ENCODE measurements at regions not wholly inside any gene's neighbourhood (a gene's known extent, or its start where the extent isn't known, plus 50 kb on each side); places are given as distances from the start of the nearest gene placed in this dataset.

GRCh38 chrX:10854594-10854993 lies 234.2 kb upstream of the MID1 start:
- no peak for TF ChIP-seq CTCF (IDR thresholded peaks at IDR 0.05)
- Mint-ChIP-seq H3K4me3 (no peak overlapping the region), H3K36me3 (ENCODE audit: low read depth) (no peaks in the 10 kb centered on the region), H3K9me3 (no peaks in the 10 kb centered on the region), H3K27ac (no peak overlapping the region), H3K27me3 (no peaks in the 10 kb centered on the region), H3K4me1 (peaks cover 1% of the 10 kb centered on the region)
- ChIA-PET POLR2A (no interaction called here), CTCF (no interaction called here)
- no peak for DNase-seq
- intact Hi-C loops (cut with micrococcal nuclease): no loop called here
- no peak for ATAC-seq (ENCODE audit: low read depth)

GRCh38 chrX:10855845-10856244 lies 235.5 kb upstream of the MID1 start:
- no peak for ATAC-seq (ENCODE audit: low read depth)
- H3K36me3 Mint-ChIP-seq (ENCODE audit: low read depth): no peaks in the 10 kb centered on the region
- ChIA-PET CTCF (no interaction called here), POLR2A (no interaction called here)
- H3K9me3 Mint-ChIP-seq: no peaks in the 10 kb centered on the region
- H3K27me3 Mint-ChIP-seq: no peaks in the 10 kb centered on the region
- peaks cover 3% of the 10 kb centered on the region for H3K4me1 Mint-ChIP-seq
- no peak overlapping the region for H3K27ac Mint-ChIP-seq
- no peak for TF ChIP-seq CTCF (IDR thresholded peaks at IDR 0.05)
- intact Hi-C loops (cut with micrococcal nuclease): no loop called here
- no peak overlapping the region for H3K4me3 Mint-ChIP-seq
- DNase-seq: no peak

DNA sequence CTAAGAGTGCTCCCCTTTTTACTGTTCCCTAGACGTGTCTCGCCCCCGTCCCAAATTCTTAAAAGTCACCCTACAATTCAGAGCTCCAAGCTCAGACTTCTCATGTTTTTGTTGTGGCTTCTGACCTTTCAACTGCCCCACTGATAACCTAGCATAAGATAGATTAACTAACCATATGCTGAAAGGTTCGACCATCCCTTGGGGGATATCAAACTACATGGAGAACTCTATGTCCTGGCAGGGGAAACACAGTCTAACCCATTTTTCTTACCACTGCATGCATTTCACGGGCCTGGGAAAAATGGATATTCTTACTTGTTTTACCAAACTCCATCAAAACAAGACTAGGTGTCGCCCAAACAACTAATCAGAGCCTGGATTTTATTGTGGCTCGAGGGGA lies 236.4 kb upstream of the MID1 start:
- ATAC-seq (ENCODE audit: low read depth) (no peak), DNase-seq (no peak)
- peaks cover 3% of the 10 kb centered on the region for H3K4me1 Mint-ChIP-seq
- no peak for TF ChIP-seq CTCF (IDR thresholded peaks at IDR 0.05)
- intact Hi-C loops (cut with micrococcal nuclease): no loop called here
- CTCF ChIA-PET: no interaction called here
- no peak overlapping the region for H3K4me3 Mint-ChIP-seq
- H3K36me3 Mint-ChIP-seq (ENCODE audit: low read depth): no peaks in the 10 kb centered on the region
- no peak overlapping the region for H3K27ac Mint-ChIP-seq
- H3K27me3 Mint-ChIP-seq: no peaks in the 10 kb centered on the region
- no peaks in the 10 kb centered on the region for H3K9me3 Mint-ChIP-seq
- POLR2A ChIA-PET: no interaction called here

DNA sequence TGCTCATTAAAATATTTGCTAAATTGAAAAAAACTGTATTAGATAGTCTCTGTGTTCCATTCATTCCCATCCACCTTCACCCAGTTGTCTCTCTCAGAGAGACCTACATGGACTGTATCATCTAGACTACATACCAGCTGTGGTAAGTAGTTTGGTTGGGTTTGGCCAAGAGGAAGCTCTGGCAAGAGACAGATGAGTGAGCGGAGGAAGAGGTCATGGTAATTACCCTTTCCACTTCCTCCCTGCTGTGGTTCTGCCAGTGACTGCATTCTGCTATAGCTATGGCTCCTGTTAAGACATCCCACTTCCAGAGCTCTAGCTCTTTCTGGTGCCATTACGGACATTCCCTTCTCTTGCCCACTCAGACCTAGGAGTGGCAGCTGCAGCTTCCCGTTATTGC lies 239.0 kb upstream of the MID1 start:
- TF ChIP-seq CTCF (IDR thresholded peaks at IDR 0.05): no peak
- ATAC-seq (ENCODE audit: low read depth): no peak
- Mint-ChIP-seq H3K36me3 (ENCODE audit: low read depth) (no peaks in the 10 kb centered on the region), H3K27ac (no peak overlapping the region), H3K27me3 (no peaks in the 10 kb centered on the region), H3K9me3 (no peaks in the 10 kb centered on the region), H3K4me1 (peaks cover 3% of the 10 kb centered on the region), H3K4me3 (no peak overlapping the region)
- no peak for DNase-seq
- POLR2A ChIA-PET: no interaction called here
- intact Hi-C loops (cut with micrococcal nuclease): no loop called here
- CTCF ChIA-PET: no interaction called here

DNA sequence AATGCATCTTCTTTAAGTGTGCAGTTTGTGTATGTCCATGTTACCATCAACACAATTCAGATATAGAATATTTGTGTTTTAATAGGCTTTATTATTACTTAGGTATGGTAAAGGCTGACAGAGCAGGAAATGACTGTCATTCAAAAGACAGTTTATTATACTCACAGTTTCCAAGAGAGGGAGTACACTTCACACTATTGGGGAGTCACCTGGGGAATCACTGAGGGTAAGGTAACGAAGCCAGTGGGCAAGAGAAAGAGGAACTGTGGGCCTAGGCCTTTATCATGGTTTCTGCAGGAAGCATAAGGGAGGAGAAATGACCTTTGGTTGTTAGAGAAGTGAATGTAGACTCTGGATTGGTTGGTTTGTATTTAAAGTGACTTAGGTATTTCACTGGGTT lies 235.1 kb upstream of the HCCS start:
- intact Hi-C loops (cut with micrococcal nuclease): no loop called here
- no peaks in the 10 kb centered on the region for H3K4me1 Mint-ChIP-seq
- no peak for DNase-seq
- H3K27ac Mint-ChIP-seq: no peak overlapping the region
- no peak overlapping the region for H3K4me3 Mint-ChIP-seq
- CTCF ChIA-PET: no interaction called here
- ATAC-seq (ENCODE audit: low read depth): no peak
- TF ChIP-seq CTCF (IDR thresholded peaks at IDR 0.05): no peak
- no peaks in the 10 kb centered on the region for H3K9me3 Mint-ChIP-seq
- no peaks in the 10 kb centered on the region for H3K27me3 Mint-ChIP-seq
- no peaks in the 10 kb centered on the region for H3K36me3 Mint-ChIP-seq (ENCODE audit: low read depth)
- POLR2A ChIA-PET: no interaction called here
